ENCODE measurements at regions not wholly inside any gene's neighbourhood (a gene's known extent, or its start where the extent isn't known, plus 50 kb on each side); places are given as distances from the start of the nearest gene placed in this dataset.

DNA sequence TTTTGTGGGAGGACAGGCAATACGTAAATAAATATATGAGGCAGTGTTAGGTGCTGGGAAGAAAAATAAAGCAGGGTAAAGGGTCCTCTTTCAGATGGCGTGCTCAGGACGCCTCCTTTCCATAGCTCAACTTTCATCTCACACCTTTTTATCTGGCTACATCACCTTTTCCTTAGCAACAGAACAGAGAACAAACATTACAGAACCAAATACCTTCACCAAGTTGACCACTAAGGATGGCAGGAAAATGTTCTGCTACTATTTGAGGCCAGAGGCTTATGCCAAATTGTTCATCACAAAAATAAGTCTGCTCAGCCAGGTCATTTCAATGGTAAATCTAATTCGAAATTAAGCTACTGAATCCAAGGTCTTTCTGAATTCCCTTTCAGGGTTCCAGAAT is 149.2 kb upstream of the C1orf21 start:
- TF ChIP-seq, protein P1, sequence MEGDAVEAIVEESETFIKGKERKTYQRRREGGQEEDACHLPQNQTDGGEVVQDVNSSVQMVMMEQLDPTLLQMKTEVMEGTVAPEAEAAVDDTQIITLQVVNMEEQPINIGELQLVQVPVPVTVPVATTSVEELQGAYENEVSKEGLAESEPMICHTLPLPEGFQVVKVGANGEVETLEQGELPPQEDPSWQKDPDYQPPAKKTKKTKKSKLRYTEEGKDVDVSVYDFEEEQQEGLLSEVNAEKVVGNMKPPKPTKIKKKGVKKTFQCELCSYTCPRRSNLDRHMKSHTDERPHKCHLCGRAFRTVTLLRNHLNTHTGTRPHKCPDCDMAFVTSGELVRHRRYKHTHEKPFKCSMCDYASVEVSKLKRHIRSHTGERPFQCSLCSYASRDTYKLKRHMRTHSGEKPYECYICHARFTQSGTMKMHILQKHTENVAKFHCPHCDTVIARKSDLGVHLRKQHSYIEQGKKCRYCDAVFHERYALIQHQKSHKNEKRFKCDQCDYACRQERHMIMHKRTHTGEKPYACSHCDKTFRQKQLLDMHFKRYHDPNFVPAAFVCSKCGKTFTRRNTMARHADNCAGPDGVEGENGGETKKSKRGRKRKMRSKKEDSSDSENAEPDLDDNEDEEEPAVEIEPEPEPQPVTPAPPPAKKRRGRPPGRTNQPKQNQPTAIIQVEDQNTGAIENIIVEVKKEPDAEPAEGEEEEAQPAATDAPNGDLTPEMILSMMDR (IDR thresholded peaks at IDR 0.05): no peak
- no peak for TF ChIP-seq POLR2A (IDR thresholded peaks at IDR 0.05)

Measured in heart left ventricle (tissue), 13 donors.